H9 (cell line): ENCODE measurements at regions not wholly inside any gene's neighbourhood (a gene's known extent, or its start where the extent isn't known, plus 50 kb on each side); places are given as distances from the start of the nearest gene placed in this dataset.

ENCODE experiments used
- DNase-seq: peaks from one replicate; pipeline ENCODE4 v3.0.0-alpha.2; 2017
- H2AFZ ChIP-seq: one replicate; pipeline ENCODE4 v1.6.1; 2013; ENCODE audit warnings: mild to moderate bottlenecking, low read length, control low read depth, moderate library complexity
- H2AK5ac ChIP-seq: 2 replicates; pipeline ENCODE4 v1.6.1; 2013; ENCODE audit warnings: low read length, control low read depth, mixed read lengths; ENCODE audit not compliant: insufficient read length
- H2BK120ac ChIP-seq: one replicate; pipeline ENCODE4 v1.6.1; 2013; ENCODE audit warnings: low read depth, mild to moderate bottlenecking, low read length, control low read depth, inconsistent platforms; ENCODE audit not compliant: poor library complexity, severe bottlenecking
- H2BK12ac ChIP-seq: 2 replicates; pipeline ENCODE4 v1.6.1; 2013; ENCODE audit warnings: low read length, control low read depth, mixed read lengths, low read depth; ENCODE audit not compliant: insufficient read length
- H2BK15ac ChIP-seq: 2 replicates; pipeline ENCODE4 v1.6.1; 2013; ENCODE audit warnings: low read depth, low read length, control low read depth
- H2BK20ac ChIP-seq: one replicate; pipeline ENCODE4 v1.6.1; 2013; ENCODE audit warnings: low read depth, mild to moderate bottlenecking, low read length, control low read depth, inconsistent platforms; ENCODE audit not compliant: poor library complexity, severe bottlenecking
- H2BK5ac ChIP-seq: 2 replicates; pipeline ENCODE4 v1.6.1; 2013; ENCODE audit warnings: low read length, control low read depth, mixed read lengths; ENCODE audit not compliant: insufficient read length
- H3K14ac ChIP-seq: 2 replicates; pipeline ENCODE4 v1.6.1; 2013; ENCODE audit warnings: low read length, control low read depth; ENCODE audit not compliant: insufficient read depth
- H3K18ac ChIP-seq: 2 replicates; pipeline ENCODE4 v1.6.1; 2013; ENCODE audit warnings: low read depth, mild to moderate bottlenecking, mixed read lengths, low read length, control low read depth; ENCODE audit not compliant: insufficient read length
- H3K23ac ChIP-seq: 2 replicates; pipeline ENCODE4 v1.6.1; 2013; ENCODE audit warnings: low read length, control low read depth, mixed read lengths, low read depth; ENCODE audit not compliant: insufficient read length
- H3K23me2 ChIP-seq: 2 replicates; pipeline ENCODE4 v1.6.1; 2013; ENCODE audit warnings: low read depth, mild to moderate bottlenecking, mixed read lengths, low read length, control low read depth; ENCODE audit not compliant: insufficient read length, poor library complexity, severe bottlenecking
- H3K27ac ChIP-seq: 2 replicates; pipeline ENCODE4 v1.5.1; 2013; ENCODE audit warnings: low read length, control low read depth, mixed read lengths, low read depth; ENCODE audit not compliant: insufficient read length
- H3K27me3 ChIP-seq: 2 replicates; pipeline ENCODE4 v1.6.1; 2013; ENCODE audit warnings: low read length, control low read depth, inconsistent platforms; ENCODE audit not compliant: insufficient read depth
- H3K4ac ChIP-seq: 2 replicates; pipeline ENCODE4 v1.6.1; 2013; ENCODE audit warnings: low read depth, mild to moderate bottlenecking, control low read depth, inconsistent platforms, low read length, moderate library complexity
- H3K4me1 ChIP-seq: 2 replicates; pipeline ENCODE4 v1.6.1; 2013; ENCODE audit warnings: low read length, control low read depth, inconsistent platforms; ENCODE audit not compliant: insufficient read depth
- H3K4me2 ChIP-seq: 2 replicates; pipeline ENCODE4 v1.6.1; 2013; ENCODE audit warnings: low read length, control low read depth, mixed read lengths; ENCODE audit not compliant: insufficient read length, insufficient read depth
- H3K56ac ChIP-seq: 2 replicates; pipeline ENCODE4 v1.6.1; 2013; ENCODE audit warnings: low read depth, mild to moderate bottlenecking, mixed read lengths, low read length, control low read depth; ENCODE audit not compliant: insufficient read length
- H3K79me1 ChIP-seq: 2 replicates; pipeline ENCODE4 v1.6.1; 2013; ENCODE audit warnings: low read depth, mild to moderate bottlenecking, moderate library complexity, low read length, control low read depth, inconsistent platforms; ENCODE audit not compliant: insufficient read depth, poor library complexity, severe bottlenecking
- H3K79me2 ChIP-seq: 2 replicates; pipeline ENCODE4 v1.6.1; 2013; ENCODE audit warnings: low read length, control low read depth, inconsistent platforms; ENCODE audit not compliant: insufficient read depth
- H3K9ac ChIP-seq: 2 replicates; pipeline ENCODE4 v1.6.1; 2013; ENCODE audit warnings: low read length, control low read depth, mixed read lengths; ENCODE audit not compliant: insufficient read length; ENCODE audit errors: extremely low read depth
- H3K9me3 ChIP-seq: one replicate; pipeline ENCODE4 v1.6.1; 2013; ENCODE audit warnings: low read depth, low read length, inconsistent platforms; ENCODE audit not compliant: control insufficient read depth
- H3T11ph ChIP-seq: one replicate; pipeline ENCODE4 v1.6.1; 2013; ENCODE audit warnings: mild to moderate bottlenecking, low read length, control low read depth, inconsistent platforms
- H4K20me1 ChIP-seq: one replicate; pipeline ENCODE4 v1.6.1; 2013; ENCODE audit not compliant: control insufficient read depth, insufficient read length, insufficient read depth
- H4K5ac ChIP-seq: 2 replicates; pipeline ENCODE4 v1.6.1; 2013; ENCODE audit warnings: low read depth, mild to moderate bottlenecking, mixed read lengths, low read length, control low read depth; ENCODE audit not compliant: insufficient read length
- H4K8ac ChIP-seq: replicated peaks from 2 replicates; pipeline ENCODE4 v1.6.1; 2013; ENCODE audit warnings: low read length, control low read depth, mixed read lengths, low read depth; ENCODE audit not compliant: insufficient read length
- H4K91ac ChIP-seq: 2 replicates; pipeline ENCODE4 v1.6.1; 2013; ENCODE audit warnings: low read depth, mild to moderate bottlenecking, moderate library complexity, mixed read lengths, low read length, control low read depth; ENCODE audit not compliant: insufficient read length
- H3K27ac Mint-ChIP-seq, 3 experiments: 2 replicates in 2 of 3; 3 replicates in 1 of 3; pipeline ENCODE4 v1.8.0; 2020 to 2021; ENCODE audit warnings: mixed read lengths in 3 of 3, mild to moderate bottlenecking in 1 of 3, moderate library complexity in 1 of 3
- H3K27me3 Mint-ChIP-seq: 2 replicates; pipeline ENCODE4 v1.8.0; 2021; ENCODE audit warnings: low read depth, mild to moderate bottlenecking, moderate library complexity, mixed read lengths
- H3K36me3 Mint-ChIP-seq, 3 experiments: 2 replicates in 2 of 3; 3 replicates in 1 of 3; pipeline ENCODE4 v1.8.0; 2020 to 2021; ENCODE audit warnings: low read depth in 3 of 3, mixed read lengths in 3 of 3; ENCODE audit not compliant: insufficient read depth in 1 of 3
- H3K4me1 Mint-ChIP-seq, 2 experiments: 2 replicates each; pipeline ENCODE4 v1.8.0; 2020; ENCODE audit warnings: mixed read lengths in 2 of 2
- H3K4me3 Mint-ChIP-seq, 2 experiments: 2 replicates in 1 of 2; 3 replicates in 1 of 2; pipeline ENCODE4 v1.8.0; 2020 to 2021; ENCODE audit warnings: mild to moderate bottlenecking in 2 of 2, mixed read lengths in 2 of 2, moderate library complexity in 1 of 2
- H3K9me3 Mint-ChIP-seq, 2 experiments: 2 replicates in 1 of 2; 3 replicates in 1 of 2; pipeline ENCODE4 v1.8.0; 2020; ENCODE audit warnings: mild to moderate bottlenecking in 2 of 2, mixed read lengths in 2 of 2, moderate library complexity in 1 of 2
- CTCF ChIP-seq: fragments of 200-600 bp; sonication (generic); conservative IDR thresholded peaks from 3 replicates; pipeline ENCODE4 v1.8.0; 2021; ENCODE audit warnings: antibody characterized with exemption, mild to moderate bottlenecking
- WGBS: extraction: QIAGEN DNeasy Blood & Tissue Kit; methylation state at CpG from one replicate; pipeline ENCODE4 v1.1.7; 2013; ENCODE audit warnings: missing lambda C conversion rate, low lambda C conversion rate, mixed read lengths; ENCODE audit not compliant: insufficient read length; ENCODE audit errors: extremely low coverage; 5-methylcytosine and 5-hydroxymethylcytosine counted together

DNA sequence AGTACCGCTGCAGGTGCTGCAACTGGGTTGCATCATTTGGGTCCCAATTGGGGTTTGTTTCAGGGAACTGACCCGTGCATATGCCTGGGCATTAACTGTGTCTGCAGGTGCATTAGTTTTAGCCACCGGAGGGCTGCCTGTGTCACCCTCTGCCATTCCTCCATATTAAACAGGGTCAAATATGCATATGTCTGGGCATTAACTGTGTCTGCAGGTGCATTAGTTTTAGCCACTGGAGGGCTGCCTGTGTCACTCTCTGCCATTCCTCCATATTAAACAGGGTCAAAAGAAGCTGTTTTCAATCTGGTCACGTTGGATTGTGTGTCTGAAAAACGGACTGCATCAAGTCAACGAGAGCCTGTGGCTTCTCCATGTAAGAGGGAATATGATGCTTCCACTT lies 1317.0 kb downstream of the TMEM121 start:
- peaks cover 97 to 99% of the 10 kb centered on the region in 2 experiments for H3K9me3 Mint-ChIP-seq
- Histone ChIP-seq H2BK15ac (no peak overlapping the region), H4K20me1 (no peaks in the 10 kb centered on the region), H3K79me1 (no peaks in the 10 kb centered on the region), H4K8ac (no peak overlapping the region), H2BK12ac (no peak overlapping the region), H3K9me3 (peaks cover 86% of the 10 kb centered on the region), H3K23ac (no peak overlapping the region), H3K14ac (no peak overlapping the region), H3K23me2 (no peaks in the 10 kb centered on the region), H4K5ac (no peak overlapping the region), H3K56ac (no peak overlapping the region), H3K9ac (no peak overlapping the region), H4K91ac (no peak overlapping the region), H3K4ac (no peak overlapping the region), H2BK5ac (no peak overlapping the region), H3K4me2 (no peak overlapping the region), H2AFZ (no peak overlapping the region), H2BK20ac (no peak overlapping the region), H3K18ac (no peak overlapping the region), H3K27me3 (no peaks in the 10 kb centered on the region), H2BK120ac (no peak overlapping the region), H2AK5ac (no peak overlapping the region), H3K79me2 (no peaks in the 10 kb centered on the region), H3K27ac (no peak overlapping the region), H3K4me1 (no peaks in the 10 kb centered on the region), H3T11ph (no peak overlapping the region)
- no peak overlapping the region for H3K27ac Mint-ChIP-seq
- no peaks in the 10 kb centered on the region for H3K4me1 Mint-ChIP-seq
- no peak for TF ChIP-seq CTCF
- no peaks in the 10 kb centered on the region; the same call in 1 of the 2 replicates for H3K27me3 Mint-ChIP-seq
- peaks cover 7 to 24% (median 17%) of the 10 kb centered on the region in 3 experiments for H3K36me3 Mint-ChIP-seq
- no CpG with 5 or more reads among the region's 6 CpGs for WGBS
- no peak for DNase-seq
- no peak overlapping the region for H3K4me3 Mint-ChIP-seq
